ENCODE measurements at regions not wholly inside any gene's neighbourhood (a gene's known extent, or its start where the extent isn't known, plus 50 kb on each side); places are given as distances from the start of the nearest gene placed in this dataset.
A peak's percentile ranks its signal among the peaks of the same experiment; 100 is the strongest.

- TF ChIP-seq, protein P1, sequence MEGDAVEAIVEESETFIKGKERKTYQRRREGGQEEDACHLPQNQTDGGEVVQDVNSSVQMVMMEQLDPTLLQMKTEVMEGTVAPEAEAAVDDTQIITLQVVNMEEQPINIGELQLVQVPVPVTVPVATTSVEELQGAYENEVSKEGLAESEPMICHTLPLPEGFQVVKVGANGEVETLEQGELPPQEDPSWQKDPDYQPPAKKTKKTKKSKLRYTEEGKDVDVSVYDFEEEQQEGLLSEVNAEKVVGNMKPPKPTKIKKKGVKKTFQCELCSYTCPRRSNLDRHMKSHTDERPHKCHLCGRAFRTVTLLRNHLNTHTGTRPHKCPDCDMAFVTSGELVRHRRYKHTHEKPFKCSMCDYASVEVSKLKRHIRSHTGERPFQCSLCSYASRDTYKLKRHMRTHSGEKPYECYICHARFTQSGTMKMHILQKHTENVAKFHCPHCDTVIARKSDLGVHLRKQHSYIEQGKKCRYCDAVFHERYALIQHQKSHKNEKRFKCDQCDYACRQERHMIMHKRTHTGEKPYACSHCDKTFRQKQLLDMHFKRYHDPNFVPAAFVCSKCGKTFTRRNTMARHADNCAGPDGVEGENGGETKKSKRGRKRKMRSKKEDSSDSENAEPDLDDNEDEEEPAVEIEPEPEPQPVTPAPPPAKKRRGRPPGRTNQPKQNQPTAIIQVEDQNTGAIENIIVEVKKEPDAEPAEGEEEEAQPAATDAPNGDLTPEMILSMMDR (IDR thresholded peaks at IDR 0.05; ENCODE audit: insufficient read depth, low read depth, low read length, missing control alignments) = no peak
- no peak overlapping the region for H3K4me3 ChIP-seq (ENCODE audit: low read length)
These were observed 312.2 kb downstream of the TMA16 start for GRCh38 chr4:163806653-163807052.

DNA sequence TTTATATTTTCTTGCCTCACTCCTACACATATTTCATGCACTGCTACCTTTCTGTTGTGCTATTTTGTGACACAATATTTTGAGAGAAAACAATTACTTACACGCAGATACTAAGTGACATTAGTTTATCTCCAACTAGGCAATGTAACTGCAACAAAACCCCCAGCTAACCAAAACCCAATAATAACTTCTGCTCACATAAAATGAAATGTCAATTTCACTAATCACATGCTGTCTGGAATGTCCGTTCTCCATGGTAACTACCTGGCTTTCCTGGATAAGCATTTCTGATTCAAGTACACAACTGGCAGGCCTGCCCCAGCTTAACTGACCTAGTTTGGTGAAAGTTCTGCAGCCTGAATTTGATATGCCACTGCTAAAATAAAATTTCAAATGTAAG lies 313.5 kb downstream of the TMA16 start:
- H3K4me3 ChIP-seq (ENCODE audit: low read length) = no peak overlapping the region
- TF ChIP-seq, protein P1 (IDR thresholded peaks at IDR 0.05; ENCODE audit: insufficient read depth, low read depth, low read length, missing control alignments) = no peak
- DNase-seq (ENCODE audit: low read depth) = no peak

More at GRCh38 chr4:163806653-163807052, 312.2 kb downstream of the TMA16 start:
- DNase-seq (ENCODE audit: low read depth) = peak; percentile 9

DNA sequence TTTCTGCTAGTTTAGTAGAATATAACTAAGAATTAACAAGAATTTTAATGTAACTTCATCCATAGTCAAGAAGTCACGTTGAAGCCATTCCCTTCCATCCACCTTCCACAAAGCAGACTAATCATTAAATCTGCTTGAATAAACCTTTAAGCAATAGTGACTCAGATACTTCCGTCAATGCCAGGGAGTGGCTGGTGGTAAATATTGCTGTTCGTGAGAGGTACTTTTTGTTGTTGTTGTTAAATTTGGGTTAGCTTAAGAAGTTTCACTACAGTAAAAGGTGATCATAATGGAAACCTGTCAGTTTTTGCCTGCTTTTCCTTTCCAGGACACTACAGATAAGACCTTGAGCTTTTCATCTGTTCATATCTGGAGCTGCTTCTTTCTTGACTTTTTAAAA lies 316.3 kb downstream of the TMA16 start:
- DNase-seq (ENCODE audit: low read depth) = peak; percentile 46
- H3K4me3 ChIP-seq (ENCODE audit: low read length) = no peak overlapping the region
- TF ChIP-seq, protein P1 (IDR thresholded peaks at IDR 0.05; ENCODE audit: insufficient read depth, low read depth, low read length, missing control alignments) = no peak

- DNase-seq (ENCODE audit: low read depth) = no peak
- TF ChIP-seq, protein P1 (IDR thresholded peaks at IDR 0.05; ENCODE audit: insufficient read depth, low read depth, low read length, missing control alignments) = no peak
- no peak overlapping the region for H3K4me3 ChIP-seq (ENCODE audit: low read length)
These were observed 321.3 kb downstream of the TMA16 start for GRCh38 chr4:163815776-163816175.

- peak; percentile 18 for DNase-seq (ENCODE audit: low read depth)
- no peak overlapping the region for H3K4me3 ChIP-seq (ENCODE audit: low read length)
- TF ChIP-seq, protein P1 (IDR thresholded peaks at IDR 0.05; ENCODE audit: insufficient read depth, low read depth, low read length, missing control alignments) = peak; percentile 29
These were observed 322.0 kb downstream of the TMA16 start for GRCh38 chr4:163816494-163816893.

GRCh38 chr4:163818673-163819072 lies 324.2 kb downstream of the TMA16 start:
- no peak for DNase-seq (ENCODE audit: low read depth)
- no peak overlapping the region for H3K4me3 ChIP-seq (ENCODE audit: low read length)
- TF ChIP-seq, protein P1 (IDR thresholded peaks at IDR 0.05; ENCODE audit: insufficient read depth, low read depth, low read length, missing control alignments) = no peak

GRCh38 chr4:163833669-163834068 lies 339.2 kb downstream of the TMA16 start:
- no peak overlapping the region for H3K4me3 ChIP-seq (ENCODE audit: low read length)
- TF ChIP-seq, protein P1 (IDR thresholded peaks at IDR 0.05; ENCODE audit: insufficient read depth, low read depth, low read length, missing control alignments) = no peak
- no peak for DNase-seq (ENCODE audit: low read depth)
